ENCODE measurements at regions not wholly inside any gene's neighbourhood (a gene's known extent, or its start where the extent isn't known, plus 50 kb on each side); places are given as distances from the start of the nearest gene placed in this dataset.

GRCh38 chr4:81685104-81685503 lies 213.4 kb upstream of the RASGEF1B start:
- Histone ChIP-seq H3K4me1 (replicated peaks in 1 of 4; ENCODE audit: control insufficient read depth in 3 of 4, insufficient read depth in 4 of 4, low read length in 3 of 4) (peaks cover 0 to 8% (median 0%) of the 10 kb centered on the region in 4 experiments; a peak in 2 of 7 replicates), H3K27me3 (replicated peaks in 1 of 4; ENCODE audit: control insufficient read depth in 3 of 4, extremely low read depth in 1 of 4, insufficient read depth in 3 of 4, low read length in 3 of 4) (no peaks in the 10 kb centered on the region), H3K9ac (replicated peaks in 1 of 4; ENCODE audit: extremely low read depth in 1 of 4, low read depth in 3 of 4, low read length in 3 of 4) (no peak overlapping the region), H3K79me1 (ENCODE audit: low read depth, low read length) (no peaks in the 10 kb centered on the region), H4K91ac (replicated peaks; ENCODE audit: insufficient read length, low read length) (no peak overlapping the region), H2AFZ (ENCODE audit: low read length) (no peak overlapping the region), H3K79me2 (ENCODE audit: control insufficient read depth in 1 of 2, insufficient read depth in 2 of 2, low read length in 2 of 2) (no peaks in the 10 kb centered on the region), H2BK12ac (ENCODE audit: low read depth, low read length) (no peak overlapping the region), H3K18ac (ENCODE audit: extremely low read depth, low read length) (no peak overlapping the region), H2AK5ac (ENCODE audit: low read depth, low read length) (no peak overlapping the region), H4K20me1 (replicated peaks in 1 of 2; ENCODE audit: control insufficient read depth in 1 of 2, insufficient read depth in 2 of 2, low read length in 2 of 2) (no peaks in the 10 kb centered on the region), H4K5ac (ENCODE audit: insufficient read length, low read depth, low read length) (no peak overlapping the region), H3K14ac (ENCODE audit: insufficient read length) (no peak overlapping the region), H3K23ac (ENCODE audit: insufficient read length) (no peak overlapping the region), H4K8ac (ENCODE audit: extremely low read depth, insufficient read depth, low read length) (no peak overlapping the region), H3K56ac (replicated peaks; ENCODE audit: insufficient read length, low read depth, low read length) (no peak overlapping the region), H3K36me3 (ENCODE audit: control insufficient read depth in 2 of 4, insufficient read depth in 4 of 4, low read length in 3 of 4) (no peaks in the 10 kb centered on the region), H2BK15ac (ENCODE audit: low read length) (no peak overlapping the region), H3K4me2 (ENCODE audit: insufficient read depth in 1 of 2, low read depth in 2 of 2, low read length in 2 of 2) (no peak overlapping the region), H2BK20ac (ENCODE audit: low read length) (no peak overlapping the region), H3K23me2 (ENCODE audit: low read depth, low read length) (no peaks in the 10 kb centered on the region), H2BK120ac (replicated peaks; ENCODE audit: low read depth, low read length) (no peak overlapping the region), H3K9me3 (ENCODE audit: insufficient read depth in 2 of 2, low read depth in 1 of 2, low read length in 1 of 2) (no peaks in the 10 kb centered on the region), H3K4me3 (ENCODE audit: extremely low read depth in 1 of 4, insufficient read depth in 2 of 4, low read depth in 3 of 4, low read length in 4 of 4) (no peak overlapping the region), H3K4ac (replicated peaks; ENCODE audit: insufficient read length, low read depth, low read length) (no peak overlapping the region), H2BK5ac (ENCODE audit: low read depth, low read length) (no peak overlapping the region), H3K27ac (ENCODE audit: low read depth, low read length) (no peak overlapping the region)
- 80% methylated on average over 2 of the region's 2 CpGs; no CpG with 5 or more reads in 1 of the 2 experiments for WGBS, 2 experiments (ENCODE audit: extremely low coverage in 1 of 2, insufficient coverage in 1 of 2, insufficient read length in 1 of 2, insufficient replicate concordance in 2 of 2, low coverage in 1 of 2, low lambda C conversion rate in 2 of 2, missing lambda C conversion rate in 1 of 2)
- CTCF ChIA-PET (ENCODE audit: partially characterized antibody) = interaction anchor here (2.0 kb wide), 1 partner anchor 279 kb away, joined by 4 read pairs; no protein-coding TSS in a partner anchor
- TF ChIP-seq ASH2L (IDR thresholded peaks at IDR 0.05; ENCODE audit: low read length) = no peak
- no peak for TF ChIP-seq SAP30 (IDR thresholded peaks at IDR 0.05; ENCODE audit: insufficient read depth, insufficient replicate concordance, low read length)
- DNase-seq (ENCODE audit: low read depth in 1 of 2, low spot score in 2 of 2) (no peak), FAIRE-seq (no peak)
- POLR2A ChIA-PET (ENCODE audit: partially characterized antibody) = no interaction called here

Data from H1 (cell line).